Gastrocnemius medialis (tissue), 4 donors: ENCODE measurements at regions not wholly inside any gene's neighbourhood (a gene's known extent, or its start where the extent isn't known, plus 50 kb on each side); places are given as distances from the start of the nearest gene placed in this dataset.

ENCODE experiments used
- ATAC-seq, 2 donors: fragments of 150-250 bp; one replicate each; pipeline ENCODE4 v1.9.1; 2016
- DNase-seq, 2 donors: peaks; one replicate each; pipeline ENCODE4 v3.0.0-alpha.2; 2019
- H3K27ac ChIP-seq, 4 donors: fragments of 200-600 bp; sonication (generic); 1 replicate in 1 of 4; 2 replicates in 3 of 4; pipeline ENCODE4 v1.5.1; 2016 to 2018; ENCODE audit warnings: mild to moderate bottlenecking in 2 of 4, moderate library complexity in 1 of 4
- H3K27me3 ChIP-seq, 3 donors: fragments of 200-600 bp; sonication (generic) in 2 of 3; 1 replicate in 1 of 3; 2 replicates in 2 of 3; pipeline versions ENCODE4 v1.5.1 to v1.6.0; 2016 to 2019; ENCODE audit warnings: mild to moderate bottlenecking in 1 of 3, moderate library complexity in 1 of 3
- H3K36me3 ChIP-seq, 2 donors: fragments of 200-600 bp; sonication (generic) in 1 of 2; one replicate each; pipeline ENCODE4 v1.5.1; 2017 to 2018
- H3K4me1 ChIP-seq, 2 donors: fragments of 200-600 bp; sonication (generic) in 1 of 2; one replicate each; pipeline ENCODE4 v1.5.1; 2016 to 2017; ENCODE audit warnings: mild to moderate bottlenecking in 2 of 2
- H3K4me3 ChIP-seq, 4 donors: fragments of 200-600 bp; sonication (generic) in 3 of 4; 1 replicate in 1 of 4; 2 replicates in 3 of 4; pipeline ENCODE4 v1.5.1; 2016 to 2019; ENCODE audit warnings: mild to moderate bottlenecking in 2 of 4
- H3K9me3 ChIP-seq, 3 donors: fragments of 200-600 bp; sonication (generic) in 2 of 3; 1 replicate in 1 of 3; 2 replicates in 2 of 3; pipeline ENCODE4 v1.5.1; 2016 to 2019
- CTCF ChIP-seq, 5 experiments: fragments of 450-650 bp in 3 of 5; fragments of 200-600 bp in 2 of 5; sonication (generic) in 2 of 5; IDR thresholded peaks in 4 of 5; conservative IDR thresholded peaks in 1 of 5; 1 replicate in 4 of 5; 2 replicates in 1 of 5; pipeline ENCODE4 v1.5.1; 2016 to 2019; ENCODE audit warnings: antibody characterized with exemption in 5 of 5, mild to moderate bottlenecking in 3 of 5, moderate library complexity in 3 of 5
- POLR2A ChIP-seq, 2 donors: fragments of 450-650 bp; IDR thresholded peaks; one replicate each; pipeline ENCODE4 v1.6.1; 2017; ENCODE audit warnings: antibody characterized with exemption in 2 of 2, mild to moderate bottlenecking in 2 of 2, moderate library complexity in 2 of 2
- in situ Hi-C, 4 donors: fragments of 200-750 bp; cut with MboI; loops; one replicate each; pipeline versions ENCODE4 v1.15.0 to v1.8.0; 2017; ENCODE audit warnings: low sequenced_read_pairs in 4 of 4
- intact Hi-C: fragments of 100-400 bp; cut with DNase I; formaldehyde crosslinking; loops from one replicate; pipeline ENCODE4 v1.15.1; 2023; ENCODE audit warnings: low total_unique reads

GRCh38 chr10:2294739-2295138 lies 557.4 kb upstream of the ADARB2 start:
- ATAC-seq (no peak), DNase-seq (no peak)
- intact Hi-C loops (no loop called here), in situ Hi-C loops (no loop called here)
- TF ChIP-seq CTCF (IDR thresholded peaks at IDR 0.05 in 4 of 5, conservative IDR thresholded peaks at IDR 0.05 in 1 of 5): no peak
- TF ChIP-seq POLR2A (IDR thresholded peaks at IDR 0.05): no peak
- H3K27ac ChIP-seq: no peak overlapping the region
- H3K9me3 ChIP-seq: no peaks in the 10 kb centered on the region
- no peaks in the 10 kb centered on the region for H3K27me3 ChIP-seq
- no peaks in the 10 kb centered on the region for H3K36me3 ChIP-seq
- no peak overlapping the region for H3K4me3 ChIP-seq
- H3K4me1 ChIP-seq: no peaks in the 10 kb centered on the region

- H3K4me1 ChIP-seq: no peaks in the 10 kb centered on the region
- no peak for TF ChIP-seq POLR2A (IDR thresholded peaks at IDR 0.05)
- TF ChIP-seq CTCF (IDR thresholded peaks at IDR 0.05 in 4 of 5, conservative IDR thresholded peaks at IDR 0.05 in 1 of 5): no peak
- intact Hi-C loops: no loop called here
These were observed 546.7 kb upstream of the ADARB2 start for GRCh38 chr10:2284071-2284470.

GRCh38 chr10:2282202-2282601 lies 544.9 kb upstream of the ADARB2 start:
- in situ Hi-C loops: no loop called here
- Histone ChIP-seq H3K36me3 (no peaks in the 10 kb centered on the region), H3K4me3 (no peak overlapping the region), H3K9me3 (no peaks in the 10 kb centered on the region), H3K4me1 (no peaks in the 10 kb centered on the region), H3K27ac (no peak overlapping the region), H3K27me3 (no peaks in the 10 kb centered on the region)
- no peak for DNase-seq
- intact Hi-C loops: no loop called here
- ATAC-seq: no peak
- TF ChIP-seq CTCF (IDR thresholded peaks at IDR 0.05 in 4 of 5, conservative IDR thresholded peaks at IDR 0.05 in 1 of 5): no peak

More at GRCh38 chr10:2284071-2284470, 546.7 kb upstream of the ADARB2 start:
- H3K4me3 ChIP-seq: no peak overlapping the region
- no peaks in the 10 kb centered on the region for H3K9me3 ChIP-seq
- in situ Hi-C loops: no loop called here
- H3K36me3 ChIP-seq: no peaks in the 10 kb centered on the region
- no peak overlapping the region for H3K27ac ChIP-seq
- no peaks in the 10 kb centered on the region for H3K27me3 ChIP-seq
- no peak for DNase-seq
- no peak for ATAC-seq

- intact Hi-C loops: no loop called here
- no peak overlapping the region for H3K27ac ChIP-seq
- no peaks in the 10 kb centered on the region for H3K4me1 ChIP-seq
- in situ Hi-C loops: no loop called here
- DNase-seq (no peak), ATAC-seq (no peak)
- H3K4me3 ChIP-seq: no peak overlapping the region
- H3K36me3 ChIP-seq: no peaks in the 10 kb centered on the region
- no peaks in the 10 kb centered on the region for H3K27me3 ChIP-seq
- H3K9me3 ChIP-seq: no peaks in the 10 kb centered on the region
- TF ChIP-seq CTCF (IDR thresholded peaks at IDR 0.05 in 4 of 5, conservative IDR thresholded peaks at IDR 0.05 in 1 of 5): no peak
These were observed 543.5 kb upstream of the ADARB2 start for GRCh38 chr10:2280713-2281300.

- TF ChIP-seq CTCF (IDR thresholded peaks at IDR 0.05 in 4 of 5, conservative IDR thresholded peaks at IDR 0.05 in 1 of 5) (no peak), POLR2A (IDR thresholded peaks at IDR 0.05) (no peak)
- intact Hi-C loops: no loop called here
- H3K4me1 ChIP-seq: no peaks in the 10 kb centered on the region
- DNase-seq (no peak), ATAC-seq (no peak)
- H3K9me3 ChIP-seq: no peaks in the 10 kb centered on the region
- H3K36me3 ChIP-seq: no peaks in the 10 kb centered on the region
- H3K4me3 ChIP-seq: no peak overlapping the region
- no peaks in the 10 kb centered on the region for H3K27me3 ChIP-seq
- in situ Hi-C loops: no loop called here
- no peak overlapping the region for H3K27ac ChIP-seq
These were observed 542.4 kb upstream of the ADARB2 start for GRCh38 chr10:2279711-2280110.
